Ovary (tissue), 7 donors: ENCODE measurements at regions not wholly inside any gene's neighbourhood (a gene's known extent, or its start where the extent isn't known, plus 50 kb on each side); places are given as distances from the start of the nearest gene placed in this dataset.

Source experiments
- DNase-seq, 5 donors: peaks; one replicate each; pipeline ENCODE4 v3.0.0-alpha.2; 2019 to 2020
- H3K27ac ChIP-seq, 2 donors: fragments of 200-600 bp; one replicate each; pipeline versions ENCODE4 v1.5.1 to v1.8.0; 2019 to 2022
- H3K27me3 ChIP-seq: fragments of 200-600 bp; one replicate; pipeline ENCODE4 v1.8.0; 2022
- H3K36me3 ChIP-seq: fragments of 200-600 bp; sonication (generic); one replicate; pipeline ENCODE4 v1.5.1; 2019
- H3K4me1 ChIP-seq: one replicate; pipeline ENCODE4 v1.8.1; 2013; ENCODE audit warnings: mild to moderate bottlenecking, moderate library complexity; ENCODE audit not compliant: insufficient read depth
- H3K4me3 ChIP-seq: fragments of 200-600 bp; sonication (generic); one replicate; pipeline ENCODE4 v1.5.1; 2017
- H3K9me3 ChIP-seq, 2 donors: fragments of 200-600 bp in 1 of 2; sonication (generic) in 1 of 2; one replicate each; pipeline versions ENCODE4 v1.5.1 to v1.8.1; 2013 to 2019; ENCODE audit warnings: mild to moderate bottlenecking in 1 of 2, moderate library complexity in 1 of 2
- EP300 ChIP-seq: sonication (generic); formaldehyde crosslinking; IDR thresholded peaks from one replicate; pipeline ENCODE4 v1.6.1; 2017; ENCODE audit warnings: antibody characterized with exemption
- POLR2A ChIP-seq: fragments of 450-650 bp; IDR thresholded peaks from one replicate; pipeline ENCODE4 v1.6.1; 2017; ENCODE audit warnings: antibody characterized with exemption, mild to moderate bottlenecking, moderate library complexity
- WGBS, 3 donors: extraction: QIAGEN DNeasy Blood & Tissue Kit in 1 of 3; methylation state at CpG; one replicate each; pipeline versions ENCODE4 v1.1.5 to v1.1.7; 2013 to 2017; 5-methylcytosine and 5-hydroxymethylcytosine counted together
- intact Hi-C, 4 donors: fragments of 100-400 bp; cut with DNase I; formaldehyde crosslinking; loops; one replicate each; pipeline versions ENCODE4 v1.11.0 to v1.15.1; 2022 to 2023
- TF ChIP-seq, protein P1 (sequence below), 3 donors: fragments of 450-650 bp in 2 of 3; fragments of 200-600 bp in 1 of 3; IDR thresholded peaks; one replicate each; pipeline versions ENCODE4 v1.5.1 to v1.8.0; 2016 to 2022; ENCODE audit warnings: antibody characterized with exemption in 3 of 3, mild to moderate bottlenecking in 1 of 3
- donor health status: DM: no; HTN: no; CAD: no; lungs with moderate emphysema.
- donor health status: DM: no; HTN: no; CAD: no.
- donor health status: Bipolar disorder and iron deficiency.
- donor health status: DM: no; HTN: no; CAD: no.
- donor health status: DM: yes; HTN: yes; CAD: no.

GRCh38 chr6:130517444-130517931, 151.7 kb downstream of the TMEM200A start:
- peaks cover 1% of the 10 kb centered on the region for H3K4me1 ChIP-seq
- no peaks in the 10 kb centered on the region for H3K27me3 ChIP-seq
- intact Hi-C loops = no loop called here
- H3K36me3 ChIP-seq = no peaks in the 10 kb centered on the region
- DNase-seq = no peak
- no peak overlapping the region for H3K27ac ChIP-seq
- H3K9me3 ChIP-seq = no peaks in the 10 kb centered on the region
- H3K4me3 ChIP-seq = no peak overlapping the region
- 88 to 93% (median 92%) methylated on average over 3 of the region's 3 CpGs for WGBS, 3 donors
- TF ChIP-seq POLR2A = no peak
- TF ChIP-seq EP300 = no peak
- TF ChIP-seq, protein P1, sequence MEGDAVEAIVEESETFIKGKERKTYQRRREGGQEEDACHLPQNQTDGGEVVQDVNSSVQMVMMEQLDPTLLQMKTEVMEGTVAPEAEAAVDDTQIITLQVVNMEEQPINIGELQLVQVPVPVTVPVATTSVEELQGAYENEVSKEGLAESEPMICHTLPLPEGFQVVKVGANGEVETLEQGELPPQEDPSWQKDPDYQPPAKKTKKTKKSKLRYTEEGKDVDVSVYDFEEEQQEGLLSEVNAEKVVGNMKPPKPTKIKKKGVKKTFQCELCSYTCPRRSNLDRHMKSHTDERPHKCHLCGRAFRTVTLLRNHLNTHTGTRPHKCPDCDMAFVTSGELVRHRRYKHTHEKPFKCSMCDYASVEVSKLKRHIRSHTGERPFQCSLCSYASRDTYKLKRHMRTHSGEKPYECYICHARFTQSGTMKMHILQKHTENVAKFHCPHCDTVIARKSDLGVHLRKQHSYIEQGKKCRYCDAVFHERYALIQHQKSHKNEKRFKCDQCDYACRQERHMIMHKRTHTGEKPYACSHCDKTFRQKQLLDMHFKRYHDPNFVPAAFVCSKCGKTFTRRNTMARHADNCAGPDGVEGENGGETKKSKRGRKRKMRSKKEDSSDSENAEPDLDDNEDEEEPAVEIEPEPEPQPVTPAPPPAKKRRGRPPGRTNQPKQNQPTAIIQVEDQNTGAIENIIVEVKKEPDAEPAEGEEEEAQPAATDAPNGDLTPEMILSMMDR (IDR thresholded peaks at IDR 0.05) = no peak

DNA sequence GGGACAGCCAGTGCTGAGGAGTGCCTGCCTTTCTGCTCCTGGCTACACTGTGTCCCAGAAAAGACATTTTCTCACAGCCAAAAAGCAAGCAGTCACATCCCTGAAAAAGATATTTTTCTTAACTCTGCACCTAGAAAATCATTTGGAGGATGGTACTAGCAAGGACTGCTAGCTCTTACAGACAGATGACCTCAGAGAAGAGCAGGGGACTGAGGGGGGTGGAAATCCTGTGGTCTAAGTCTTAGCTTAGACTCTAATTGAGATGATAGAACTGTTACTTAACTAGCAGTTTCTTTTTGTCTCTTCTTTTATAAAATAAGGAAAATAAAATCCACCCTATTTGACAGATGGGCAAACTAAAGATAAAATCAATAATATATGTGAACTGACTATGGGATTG, 152.8 kb downstream of the TMEM200A start:
- Histone ChIP-seq H3K27ac (no peak overlapping the region), H3K4me1 (peaks cover 1% of the 10 kb centered on the region), H3K36me3 (no peaks in the 10 kb centered on the region), H3K4me3 (no peak overlapping the region), H3K27me3 (no peaks in the 10 kb centered on the region), H3K9me3 (no peaks in the 10 kb centered on the region)
- TF ChIP-seq, protein P1 (IDR thresholded peaks at IDR 0.05) = no peak
- TF ChIP-seq POLR2A = no peak
- no peak for TF ChIP-seq EP300
- no peak for DNase-seq
- intact Hi-C loops = no loop called here

- DNase-seq = no peak
- Histone ChIP-seq H3K9me3 (no peaks in the 10 kb centered on the region), H3K4me3 (no peak overlapping the region), H3K4me1 (peaks cover 1% of the 10 kb centered on the region), H3K36me3 (no peaks in the 10 kb centered on the region), H3K27me3 (no peaks in the 10 kb centered on the region), H3K27ac (no peak overlapping the region)
- intact Hi-C loops = no loop called here
- 36 to 48% (median 37%) methylated on average over 3 of the region's 3 CpGs for WGBS, 3 donors
- TF ChIP-seq, protein P1 (IDR thresholded peaks at IDR 0.05) = no peak
- TF ChIP-seq EP300 (no peak), POLR2A (no peak)
Observed at GRCh38 chr6:130520221-130520620, 154.4 kb downstream of the TMEM200A start.

- H3K4me3 ChIP-seq = no peak overlapping the region
- peaks cover 1% of the 10 kb centered on the region for H3K4me1 ChIP-seq
- H3K36me3 ChIP-seq = no peaks in the 10 kb centered on the region
- H3K9me3 ChIP-seq = no peaks in the 10 kb centered on the region
- DNase-seq = no peak
- intact Hi-C loops = no loop called here
- H3K27ac ChIP-seq = no peak overlapping the region
- H3K27me3 ChIP-seq = no peaks in the 10 kb centered on the region
- WGBS, 3 donors = 68 to 74% (median 73%) methylated on average over 3 of the region's 3 CpGs
- TF ChIP-seq, protein P1 (IDR thresholded peaks at IDR 0.05) = no peak
- TF ChIP-seq EP300 = no peak
- no peak for TF ChIP-seq POLR2A
Observed at GRCh38 chr6:130520801-130521200, 155.0 kb downstream of the TMEM200A start.
